ENCODE measurements at regions not wholly inside any gene's neighbourhood (a gene's known extent, or its start where the extent isn't known, plus 50 kb on each side); places are given as distances from the start of the nearest gene placed in this dataset.

DNA sequence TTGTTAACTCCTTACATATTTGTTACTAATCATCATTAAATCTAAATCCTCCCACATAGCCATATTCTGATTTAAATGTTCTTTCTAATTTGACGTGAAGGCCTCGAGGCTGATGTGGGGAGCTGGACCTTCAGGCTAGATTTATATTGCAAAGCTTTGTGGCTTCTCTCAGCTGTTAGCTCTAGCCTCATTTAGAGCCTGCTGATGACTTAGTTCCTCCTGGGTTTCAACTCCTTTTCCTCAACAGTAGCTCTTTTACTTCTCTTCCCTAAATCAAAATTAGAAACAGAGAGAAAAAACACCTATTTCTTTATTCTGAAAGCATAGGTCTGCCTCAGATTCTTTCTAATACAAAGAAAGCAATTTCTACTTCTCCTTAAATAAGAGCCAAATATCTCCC lies 477.5 kb upstream of the CCDC196 start:
- Histone ChIP-seq H3K18ac (ENCODE audit: low read depth, low read length) (no peak overlapping the region), H2BK120ac (ENCODE audit: low read depth, low read length) (no peak overlapping the region), H3K36me3 (ENCODE audit: control insufficient read depth, insufficient read depth, low read length) (no peaks in the 10 kb centered on the region), H3K27me3 (ENCODE audit: control insufficient read depth, insufficient read depth, low read length) (no peaks in the 10 kb centered on the region), H4K8ac (ENCODE audit: low read depth in 2 of 2, low read length in 2 of 2) (no peak overlapping the region), H4K5ac (ENCODE audit: low read depth, low read length) (no peak overlapping the region), H4K91ac (ENCODE audit: insufficient read depth, low read depth, low read length) (no peak overlapping the region), H3K9me1 (ENCODE audit: insufficient read depth, low read length) (no peaks in the 10 kb centered on the region), H3K9ac (ENCODE audit: low read depth, low read length) (no peak overlapping the region), H2BK15ac (ENCODE audit: low read depth, low read length) (no peak overlapping the region), H3K4me1 (ENCODE audit: control insufficient read depth, insufficient read depth, low read length) (no peaks in the 10 kb centered on the region), H2AK9ac (replicated peaks; ENCODE audit: low read depth, low read length, poor library complexity) (no peak overlapping the region), H3K4ac (ENCODE audit: low read depth, low read length) (no peak overlapping the region), H2BK5ac (ENCODE audit: low read depth, low read length, poor library complexity, severe bottlenecking) (no peak overlapping the region), H3K23ac (ENCODE audit: low read depth, low read length) (no peak overlapping the region), H3K9me3 (ENCODE audit: control insufficient read depth, insufficient read depth, low read length) (peaks cover 4% of the 10 kb centered on the region; the same call in 1 of the 2 replicates), H2BK20ac (ENCODE audit: low read depth, low read length) (no peak overlapping the region), H3K14ac (replicated peaks; ENCODE audit: low read depth, low read length) (no peak overlapping the region), H3K27ac (ENCODE audit: insufficient read depth, low read length) (no peak overlapping the region), H2AK5ac (ENCODE audit: low read depth, low read length) (no peak overlapping the region), H3K56ac (ENCODE audit: extremely low read depth, insufficient read depth, low read length) (no peak overlapping the region), H2AFZ (replicated peaks; ENCODE audit: low read length, poor library complexity) (no peak overlapping the region), H3K79me1 (ENCODE audit: low read depth in 1 of 2, low read length in 2 of 2) (no peaks in the 10 kb centered on the region), H3K4me2 (ENCODE audit: low read depth, low read length) (no peak overlapping the region), H4K20me1 (ENCODE audit: insufficient read depth, low read length) (no peaks in the 10 kb centered on the region), H3K4me3 (ENCODE audit: insufficient read depth, low read depth, low read length) (no peak overlapping the region)
- in situ Hi-C loops (cut with MboI; ENCODE audit: low sequenced_read_pairs), result no loop called here
- WGBS, 2 experiments (ENCODE audit: extremely low coverage in 2 of 2, insufficient read length in 1 of 2), result no CpG with 5 or more reads among the region's 2 CpGs
- ATAC-seq (ENCODE audit: low read depth) (no peak), DNase-seq (no peak)
- BruUV-seq (replicated peaks), result no TSS peak
- TF ChIP-seq MAZ (IDR thresholded peaks at IDR 0.05; ENCODE audit: borderline replicate concordance, low read depth, low read length), result no peak
- TF ChIP-seq FOS (IDR thresholded peaks at IDR 0.05; ENCODE audit: low read depth, low read length), result no peak
- no peak for TF ChIP-seq MXI1 (IDR thresholded peaks at IDR 0.05; ENCODE audit: borderline replicate concordance, low read depth, low read length)
- TF ChIP-seq RAD21 (IDR thresholded peaks at IDR 0.05; ENCODE audit: low read length), result no peak
- TF ChIP-seq MAFK (IDR thresholded peaks at IDR 0.05; ENCODE audit: low read depth, low read length), result no peak
- TF ChIP-seq, protein P1, sequence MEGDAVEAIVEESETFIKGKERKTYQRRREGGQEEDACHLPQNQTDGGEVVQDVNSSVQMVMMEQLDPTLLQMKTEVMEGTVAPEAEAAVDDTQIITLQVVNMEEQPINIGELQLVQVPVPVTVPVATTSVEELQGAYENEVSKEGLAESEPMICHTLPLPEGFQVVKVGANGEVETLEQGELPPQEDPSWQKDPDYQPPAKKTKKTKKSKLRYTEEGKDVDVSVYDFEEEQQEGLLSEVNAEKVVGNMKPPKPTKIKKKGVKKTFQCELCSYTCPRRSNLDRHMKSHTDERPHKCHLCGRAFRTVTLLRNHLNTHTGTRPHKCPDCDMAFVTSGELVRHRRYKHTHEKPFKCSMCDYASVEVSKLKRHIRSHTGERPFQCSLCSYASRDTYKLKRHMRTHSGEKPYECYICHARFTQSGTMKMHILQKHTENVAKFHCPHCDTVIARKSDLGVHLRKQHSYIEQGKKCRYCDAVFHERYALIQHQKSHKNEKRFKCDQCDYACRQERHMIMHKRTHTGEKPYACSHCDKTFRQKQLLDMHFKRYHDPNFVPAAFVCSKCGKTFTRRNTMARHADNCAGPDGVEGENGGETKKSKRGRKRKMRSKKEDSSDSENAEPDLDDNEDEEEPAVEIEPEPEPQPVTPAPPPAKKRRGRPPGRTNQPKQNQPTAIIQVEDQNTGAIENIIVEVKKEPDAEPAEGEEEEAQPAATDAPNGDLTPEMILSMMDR (conservative IDR thresholded peaks at IDR 0.05; ENCODE audit: low read depth, low read length), result no peak
- no peak for TF ChIP-seq POLR2A (IDR thresholded peaks at IDR 0.05; ENCODE audit: low read depth, low read length)
- no peak for TF ChIP-seq USF2 (IDR thresholded peaks at IDR 0.05; ENCODE audit: low read depth, low read length)
- TF ChIP-seq NFE2L2 (IDR thresholded peaks at IDR 0.05; ENCODE audit: low read depth, low read length), result no peak
- TF ChIP-seq, protein P2, sequence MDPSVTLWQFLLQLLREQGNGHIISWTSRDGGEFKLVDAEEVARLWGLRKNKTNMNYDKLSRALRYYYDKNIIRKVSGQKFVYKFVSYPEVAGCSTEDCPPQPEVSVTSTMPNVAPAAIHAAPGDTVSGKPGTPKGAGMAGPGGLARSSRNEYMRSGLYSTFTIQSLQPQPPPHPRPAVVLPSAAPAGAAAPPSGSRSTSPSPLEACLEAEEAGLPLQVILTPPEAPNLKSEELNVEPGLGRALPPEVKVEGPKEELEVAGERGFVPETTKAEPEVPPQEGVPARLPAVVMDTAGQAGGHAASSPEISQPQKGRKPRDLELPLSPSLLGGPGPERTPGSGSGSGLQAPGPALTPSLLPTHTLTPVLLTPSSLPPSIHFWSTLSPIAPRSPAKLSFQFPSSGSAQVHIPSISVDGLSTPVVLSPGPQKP (IDR thresholded peaks at IDR 0.05; ENCODE audit: borderline replicate concordance, low read depth, low read length), result no peak
- no peak for TF ChIP-seq RFX5 (IDR thresholded peaks at IDR 0.05; ENCODE audit: low read depth, low read length)
- no peak for TF ChIP-seq CEBPB (IDR thresholded peaks at IDR 0.05; ENCODE audit: low read depth, low read length)
- no peak for TF ChIP-seq RCOR1 (IDR thresholded peaks at IDR 0.05; ENCODE audit: insufficient replicate concordance, low read length)
- TF ChIP-seq BHLHE40 (IDR thresholded peaks at IDR 0.05; ENCODE audit: low read depth, low read length), result no peak
- TF ChIP-seq SMC3 (IDR thresholded peaks at IDR 0.05; ENCODE audit: low read depth, low read length), result no peak
- no peak for TF ChIP-seq CHD1 (IDR thresholded peaks at IDR 0.05; ENCODE audit: low read depth, low read length)
- ChIA-PET POLR2A (ENCODE audit: unreplicated experiment) (no interaction called here), CTCF (no interaction called here)
- dilution Hi-C loops (cut with HindIII; ENCODE audit: low sequenced_read_pairs, unreplicated experiment), result no loop called here
- intact Hi-C loops (cut with micrococcal nuclease), result no loop called here
